Gastrocnemius medialis (tissue), 4 donors: ENCODE measurements at regions not wholly inside any gene's neighbourhood (a gene's known extent, or its start where the extent isn't known, plus 50 kb on each side); places are given as distances from the start of the nearest gene placed in this dataset.
A peak's percentile ranks its signal among the peaks of the same experiment; 100 is the strongest.

ENCODE experiments used
- ATAC-seq, 2 donors: fragments of 150-250 bp; one replicate each; pipeline ENCODE4 v1.9.1; 2016
- DNase-seq, 2 donors: peaks; one replicate each; pipeline ENCODE4 v3.0.0-alpha.2; 2019
- H3K27ac ChIP-seq, 4 donors: fragments of 200-600 bp; sonication (generic); 1 replicate in 1 of 4; 2 replicates in 3 of 4; pipeline ENCODE4 v1.5.1; 2016 to 2018; ENCODE audit warnings: mild to moderate bottlenecking in 2 of 4, moderate library complexity in 1 of 4
- H3K27me3 ChIP-seq, 3 donors: fragments of 200-600 bp; sonication (generic) in 2 of 3; 1 replicate in 1 of 3; 2 replicates in 2 of 3; pipeline versions ENCODE4 v1.5.1 to v1.6.0; 2016 to 2019; ENCODE audit warnings: mild to moderate bottlenecking in 1 of 3, moderate library complexity in 1 of 3
- H3K36me3 ChIP-seq, 2 donors: fragments of 200-600 bp; sonication (generic) in 1 of 2; one replicate each; pipeline ENCODE4 v1.5.1; 2017 to 2018
- H3K4me1 ChIP-seq, 2 donors: fragments of 200-600 bp; sonication (generic) in 1 of 2; one replicate each; pipeline ENCODE4 v1.5.1; 2016 to 2017; ENCODE audit warnings: mild to moderate bottlenecking in 2 of 2
- H3K4me3 ChIP-seq, 4 donors: fragments of 200-600 bp; sonication (generic) in 3 of 4; 1 replicate in 1 of 4; 2 replicates in 3 of 4; pipeline ENCODE4 v1.5.1; 2016 to 2019; ENCODE audit warnings: mild to moderate bottlenecking in 2 of 4
- H3K9me3 ChIP-seq, 3 donors: fragments of 200-600 bp; sonication (generic) in 2 of 3; 1 replicate in 1 of 3; 2 replicates in 2 of 3; pipeline ENCODE4 v1.5.1; 2016 to 2019
- POLR2A ChIP-seq, 2 donors: fragments of 450-650 bp; IDR thresholded peaks; one replicate each; pipeline ENCODE4 v1.6.1; 2017; ENCODE audit warnings: antibody characterized with exemption in 2 of 2, mild to moderate bottlenecking in 2 of 2, moderate library complexity in 2 of 2
- in situ Hi-C, 4 donors: fragments of 200-750 bp; cut with MboI; loops; one replicate each; pipeline versions ENCODE4 v1.15.0 to v1.8.0; 2017; ENCODE audit warnings: low sequenced_read_pairs in 4 of 4
- intact Hi-C: fragments of 100-400 bp; cut with DNase I; formaldehyde crosslinking; loops from one replicate; pipeline ENCODE4 v1.15.1; 2023; ENCODE audit warnings: low total_unique reads
- TF ChIP-seq, protein P1 (sequence below), 5 experiments: fragments of 450-650 bp in 3 of 5; fragments of 200-600 bp in 2 of 5; sonication (generic) in 2 of 5; IDR thresholded peaks in 4 of 5; conservative IDR thresholded peaks in 1 of 5; 1 replicate in 4 of 5; 2 replicates in 1 of 5; pipeline ENCODE4 v1.5.1; 2016 to 2019; ENCODE audit warnings: antibody characterized with exemption in 5 of 5, mild to moderate bottlenecking in 3 of 5, moderate library complexity in 3 of 5

- DNase-seq: no peak
- intact Hi-C loops: no loop called here
- H3K27me3 ChIP-seq: no peaks in the 10 kb centered on the region
- no peak for ATAC-seq
- TF ChIP-seq, protein P1, sequence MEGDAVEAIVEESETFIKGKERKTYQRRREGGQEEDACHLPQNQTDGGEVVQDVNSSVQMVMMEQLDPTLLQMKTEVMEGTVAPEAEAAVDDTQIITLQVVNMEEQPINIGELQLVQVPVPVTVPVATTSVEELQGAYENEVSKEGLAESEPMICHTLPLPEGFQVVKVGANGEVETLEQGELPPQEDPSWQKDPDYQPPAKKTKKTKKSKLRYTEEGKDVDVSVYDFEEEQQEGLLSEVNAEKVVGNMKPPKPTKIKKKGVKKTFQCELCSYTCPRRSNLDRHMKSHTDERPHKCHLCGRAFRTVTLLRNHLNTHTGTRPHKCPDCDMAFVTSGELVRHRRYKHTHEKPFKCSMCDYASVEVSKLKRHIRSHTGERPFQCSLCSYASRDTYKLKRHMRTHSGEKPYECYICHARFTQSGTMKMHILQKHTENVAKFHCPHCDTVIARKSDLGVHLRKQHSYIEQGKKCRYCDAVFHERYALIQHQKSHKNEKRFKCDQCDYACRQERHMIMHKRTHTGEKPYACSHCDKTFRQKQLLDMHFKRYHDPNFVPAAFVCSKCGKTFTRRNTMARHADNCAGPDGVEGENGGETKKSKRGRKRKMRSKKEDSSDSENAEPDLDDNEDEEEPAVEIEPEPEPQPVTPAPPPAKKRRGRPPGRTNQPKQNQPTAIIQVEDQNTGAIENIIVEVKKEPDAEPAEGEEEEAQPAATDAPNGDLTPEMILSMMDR (IDR thresholded peaks at IDR 0.05 in 4 of 5, conservative IDR thresholded peaks at IDR 0.05 in 1 of 5): no peak
- TF ChIP-seq POLR2A (IDR thresholded peaks at IDR 0.05): no peak
- no peaks in the 10 kb centered on the region for H3K9me3 ChIP-seq
- H3K27ac ChIP-seq: no peak overlapping the region
- H3K36me3 ChIP-seq: no peaks in the 10 kb centered on the region
- no peak overlapping the region for H3K4me3 ChIP-seq
- H3K4me1 ChIP-seq: peaks cover 7 to 8% of the 10 kb centered on the region in 2 donors
- in situ Hi-C loops: no loop called here
Observed at GRCh38 chr2:41942278-41942677, 105.5 kb upstream of the PKDCC start.

GRCh38 chr2:41943159-41943558 lies 104.7 kb upstream of the PKDCC start:
- no peaks in the 10 kb centered on the region for H3K9me3 ChIP-seq
- in situ Hi-C loops: no loop called here
- intact Hi-C loops: no loop called here
- H3K4me1 ChIP-seq: peaks cover 7 to 8% of the 10 kb centered on the region in 2 donors
- ATAC-seq (peak in 1 of 2 donors; percentile 57), DNase-seq (no peak)
- H3K4me3 ChIP-seq: no peak overlapping the region
- no peaks in the 10 kb centered on the region for H3K27me3 ChIP-seq
- H3K27ac ChIP-seq: peak overlapping the region in 1 of 4 donors; percentile 11
- H3K36me3 ChIP-seq: no peaks in the 10 kb centered on the region
- TF ChIP-seq, protein P1 (IDR thresholded peaks at IDR 0.05 in 4 of 5, conservative IDR thresholded peaks at IDR 0.05 in 1 of 5): no peak
- TF ChIP-seq POLR2A (IDR thresholded peaks at IDR 0.05): no peak

GRCh38 chr2:41944220-41944880 lies 103.5 kb upstream of the PKDCC start:
- Histone ChIP-seq H3K9me3 (no peaks in the 10 kb centered on the region), H3K27ac (peak overlapping the region in 1 of 4 donors; percentile 31), H3K27me3 (no peaks in the 10 kb centered on the region), H3K36me3 (no peaks in the 10 kb centered on the region), H3K4me3 (no peak overlapping the region), H3K4me1 (peaks cover 7 to 8% of the 10 kb centered on the region in 2 donors)
- in situ Hi-C loops: no loop called here
- ATAC-seq: no peak
- intact Hi-C loops: no loop called here
- no peak for TF ChIP-seq POLR2A (IDR thresholded peaks at IDR 0.05)
- TF ChIP-seq, protein P1 (IDR thresholded peaks at IDR 0.05 in 4 of 5, conservative IDR thresholded peaks at IDR 0.05 in 1 of 5): no peak
- DNase-seq: no peak

- no peak overlapping the region for H3K4me3 ChIP-seq
- in situ Hi-C loops: no loop called here
- intact Hi-C loops: no loop called here
Observed at GRCh38 chr2:41947701-41948396, 100.0 kb upstream of the PKDCC start.

More at GRCh38 chr2:41947701-41948396, 100.0 kb upstream of the PKDCC start:
- Histone ChIP-seq H3K27me3 (no peaks in the 10 kb centered on the region), H3K36me3 (no peaks in the 10 kb centered on the region), H3K4me1 (peaks cover 0 to 7% of the 10 kb centered on the region in 2 donors), H3K27ac (no peak overlapping the region), H3K9me3 (no peaks in the 10 kb centered on the region)
- no peak for TF ChIP-seq POLR2A (IDR thresholded peaks at IDR 0.05)
- TF ChIP-seq, protein P1 (IDR thresholded peaks at IDR 0.05 in 4 of 5, conservative IDR thresholded peaks at IDR 0.05 in 1 of 5): no peak
- ATAC-seq: no peak
- no peak for DNase-seq
